LNCaP clone FGC (cell line): ENCODE measurements at regions not wholly inside any gene's neighbourhood (a gene's known extent, or its start where the extent isn't known, plus 50 kb on each side); places are given as distances from the start of the nearest gene placed in this dataset.
"Not testable (repeated sequence)": the region's sequence is repeated elsewhere in the genome, so short reads cannot be mapped to it uniquely, and the experiment has no call there.

Experiments used
- DNase-seq: peaks from one replicate; pipeline ENCODE4 v3.0.0-alpha.2; 2011; ENCODE audit warnings: low read depth
- H3K4me3 ChIP-seq: 2 replicates; pipeline ENCODE4 v1.5.1; 2011; ENCODE audit warnings: mild to moderate bottlenecking, low read depth, low read length, control low read depth
- TF ChIP-seq, protein P1 (sequence below): IDR thresholded peaks from 2 replicates; pipeline ENCODE4 v1.5.1; 2012; ENCODE audit warnings: mild to moderate bottlenecking; ENCODE audit not compliant: control insufficient read depth, insufficient read depth; ENCODE audit errors: extremely low read depth

DNA sequence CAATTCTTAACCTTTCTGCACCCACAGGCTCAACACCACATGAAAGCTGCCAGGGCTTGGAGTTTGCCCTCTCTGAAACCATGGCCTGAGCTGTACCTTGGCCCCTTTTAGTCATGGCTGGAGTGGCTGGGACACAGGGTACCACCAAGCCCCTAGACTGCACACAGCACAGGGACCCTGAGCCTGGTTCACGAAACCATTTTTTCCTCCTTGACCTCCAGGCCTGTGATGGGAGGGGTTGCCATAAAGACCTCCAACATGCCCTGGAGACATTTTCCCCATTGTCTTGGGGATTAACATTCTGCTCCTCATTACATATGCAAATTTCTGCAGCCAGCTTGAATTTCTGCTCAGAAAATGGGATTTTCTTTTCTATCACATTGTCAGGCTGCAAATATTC, 113.4 kb downstream of the XPNPEP1 start:
- not testable (repeated sequence) for DNase-seq, H3K4me3 ChIP-seq

DNA sequence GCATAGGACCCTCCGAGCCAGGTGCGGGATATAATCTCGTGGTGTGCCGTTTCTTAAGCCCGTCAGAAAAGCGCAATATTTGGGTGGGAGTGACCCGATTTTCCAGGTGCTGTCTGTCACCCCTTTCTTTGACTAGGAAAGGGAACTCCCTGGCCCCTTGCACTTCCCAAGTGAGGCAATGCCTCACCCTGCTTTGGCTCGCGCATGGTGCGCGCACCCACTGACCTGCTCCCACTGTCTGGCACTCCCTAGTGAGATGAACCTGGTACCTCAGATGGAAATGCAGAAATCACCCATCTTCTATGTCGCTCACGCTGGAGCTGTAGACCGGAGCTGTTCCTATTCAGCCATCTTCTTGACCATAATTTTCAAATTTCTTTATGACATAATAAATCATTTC, 122.1 kb downstream of the XPNPEP1 start:
- not testable (repeated sequence) for DNase-seq
- H3K4me3 ChIP-seq = 0 out of 2 replicates have a peak overlapping the region, but pooled peaks have one; percentile 18

DNA sequence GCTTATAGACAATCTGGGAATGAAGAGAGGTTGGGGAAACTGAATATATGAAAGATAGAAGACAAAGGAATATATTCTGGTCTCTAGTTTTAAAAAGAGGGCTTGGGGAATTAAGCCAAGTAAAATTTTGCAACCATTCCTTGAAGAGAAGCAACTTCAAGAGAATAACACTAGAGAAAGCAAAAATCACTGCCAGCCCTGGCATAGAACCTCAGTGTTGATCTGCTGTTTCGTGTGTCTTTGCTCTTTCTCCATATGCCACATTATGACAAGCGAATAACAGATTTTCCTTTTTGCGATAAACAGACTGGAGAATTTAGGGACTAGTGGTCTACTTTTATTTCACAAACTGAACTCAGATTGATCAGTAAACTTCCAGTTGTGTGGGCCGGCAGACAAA, 132.7 kb downstream of the XPNPEP1 start:
- no peak overlapping the region for H3K4me3 ChIP-seq
- TF ChIP-seq, protein P1, sequence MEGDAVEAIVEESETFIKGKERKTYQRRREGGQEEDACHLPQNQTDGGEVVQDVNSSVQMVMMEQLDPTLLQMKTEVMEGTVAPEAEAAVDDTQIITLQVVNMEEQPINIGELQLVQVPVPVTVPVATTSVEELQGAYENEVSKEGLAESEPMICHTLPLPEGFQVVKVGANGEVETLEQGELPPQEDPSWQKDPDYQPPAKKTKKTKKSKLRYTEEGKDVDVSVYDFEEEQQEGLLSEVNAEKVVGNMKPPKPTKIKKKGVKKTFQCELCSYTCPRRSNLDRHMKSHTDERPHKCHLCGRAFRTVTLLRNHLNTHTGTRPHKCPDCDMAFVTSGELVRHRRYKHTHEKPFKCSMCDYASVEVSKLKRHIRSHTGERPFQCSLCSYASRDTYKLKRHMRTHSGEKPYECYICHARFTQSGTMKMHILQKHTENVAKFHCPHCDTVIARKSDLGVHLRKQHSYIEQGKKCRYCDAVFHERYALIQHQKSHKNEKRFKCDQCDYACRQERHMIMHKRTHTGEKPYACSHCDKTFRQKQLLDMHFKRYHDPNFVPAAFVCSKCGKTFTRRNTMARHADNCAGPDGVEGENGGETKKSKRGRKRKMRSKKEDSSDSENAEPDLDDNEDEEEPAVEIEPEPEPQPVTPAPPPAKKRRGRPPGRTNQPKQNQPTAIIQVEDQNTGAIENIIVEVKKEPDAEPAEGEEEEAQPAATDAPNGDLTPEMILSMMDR = no peak
- DNase-seq = no peak

DNA sequence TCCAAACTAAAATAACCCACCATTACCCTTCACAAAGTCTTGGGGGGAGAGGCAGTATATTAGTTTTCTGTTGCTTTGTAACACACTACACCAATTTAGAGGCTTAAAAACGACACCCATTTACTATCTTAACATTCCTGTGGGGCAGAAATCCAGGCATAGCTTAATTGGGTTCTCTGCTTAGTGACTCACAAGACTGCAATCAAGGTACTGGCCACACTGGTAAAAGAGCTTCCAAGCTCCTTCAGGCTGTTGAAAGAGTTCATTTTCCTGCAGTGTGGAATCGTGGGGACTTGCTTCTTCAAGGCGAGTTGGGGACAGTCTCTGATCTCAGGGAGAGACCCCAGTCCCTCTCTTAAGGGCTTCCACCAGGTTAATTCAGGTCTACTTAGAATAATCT, 139.1 kb downstream of the XPNPEP1 start:
- TF ChIP-seq, protein P1 = no peak
- H3K4me3 ChIP-seq = no peak overlapping the region
- DNase-seq = no peak

DNA sequence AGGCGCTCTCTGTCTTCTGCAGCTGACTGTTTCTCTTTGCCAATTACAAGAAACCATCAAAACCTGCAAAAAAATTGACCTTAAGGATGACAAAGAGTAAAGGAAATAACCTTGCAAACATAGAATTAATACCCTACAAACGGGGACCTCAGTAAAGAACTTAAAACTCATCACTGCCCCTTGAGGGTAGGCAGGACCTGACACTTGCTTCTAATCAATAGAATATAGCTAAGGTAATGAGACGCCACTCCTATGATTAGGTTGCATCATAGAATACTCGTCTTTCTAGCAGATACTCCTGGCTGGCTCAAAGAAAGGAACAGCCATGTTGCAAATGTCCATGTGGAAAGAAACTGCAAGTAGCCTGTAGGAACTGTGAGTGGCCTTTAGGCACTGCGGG, 140.0 kb downstream of the XPNPEP1 start:
- TF ChIP-seq, protein P1 = no peak
- no peak overlapping the region for H3K4me3 ChIP-seq
- no peak for DNase-seq

DNA sequence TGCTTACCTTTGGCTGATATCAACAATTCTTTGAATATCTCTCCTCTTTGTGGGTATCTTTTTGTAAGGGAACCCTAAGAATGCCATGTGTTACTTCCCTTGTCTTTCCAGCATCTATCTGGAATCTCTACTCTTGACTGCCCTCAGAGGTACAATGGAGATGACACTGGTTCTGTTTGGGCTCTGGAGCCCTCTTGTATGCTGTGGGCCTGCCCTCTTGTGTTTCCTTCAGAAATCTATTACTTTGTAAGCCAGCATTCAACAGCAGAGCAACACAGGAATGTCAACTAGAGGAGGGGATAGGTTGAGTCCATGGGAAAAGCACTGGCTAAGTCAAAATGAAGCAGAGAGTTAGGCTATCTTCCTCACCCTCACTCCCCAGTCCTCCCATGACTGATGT, 142.3 kb downstream of the XPNPEP1 start:
- TF ChIP-seq, protein P1 = 0 out of 2 replicates have a peak, but pooled peaks have one; percentile 16
- DNase-seq = no peak
- no peak overlapping the region for H3K4me3 ChIP-seq

DNA sequence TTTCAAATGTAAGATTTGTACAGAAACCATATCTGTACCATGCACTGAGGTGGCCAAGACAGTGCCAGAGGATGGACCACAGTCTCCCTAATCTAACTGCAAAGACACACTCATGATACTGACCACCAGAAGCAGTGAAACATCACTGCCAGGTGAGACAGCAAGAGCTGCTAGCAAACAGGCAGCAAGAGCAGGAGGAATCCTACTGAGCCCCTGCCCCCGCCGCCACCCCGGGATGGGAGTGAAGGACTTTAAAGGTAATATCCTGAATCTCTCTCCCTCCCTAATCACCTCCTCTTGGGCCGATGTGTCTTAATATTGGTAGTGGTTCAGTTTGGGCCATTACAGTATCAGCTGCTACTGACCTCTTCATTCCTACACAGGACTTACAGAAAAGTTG, 144.3 kb downstream of the XPNPEP1 start:
- no peak for DNase-seq
- H3K4me3 ChIP-seq = no peak overlapping the region
- TF ChIP-seq, protein P1 = no peak

DNA sequence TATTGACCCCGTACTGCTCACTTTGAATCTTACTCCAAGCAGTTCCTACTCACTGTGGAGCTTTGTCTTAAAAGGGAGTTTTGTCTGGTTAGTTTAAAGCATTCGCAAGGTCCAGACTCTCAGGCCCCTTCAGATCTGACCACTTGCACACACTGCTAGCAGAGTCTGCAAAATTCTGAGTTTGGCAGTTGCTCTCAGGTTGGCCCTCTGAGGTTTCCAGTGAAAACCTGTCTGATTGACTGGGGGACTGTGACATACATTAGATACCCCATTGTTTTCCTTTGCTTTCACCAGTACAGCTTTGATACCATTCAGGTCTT, 149.2 kb downstream of the XPNPEP1 start:
- no peak for DNase-seq
- H3K4me3 ChIP-seq = no peak overlapping the region
- TF ChIP-seq, protein P1 = no peak
